H1 (cell line): ENCODE measurements at regions not wholly inside any gene's neighbourhood (a gene's known extent, or its start where the extent isn't known, plus 50 kb on each side); places are given as distances from the start of the nearest gene placed in this dataset.

Source experiments
- CTCF ChIA-PET: fragments of 300-600 bp; sonication (Branson Sonifier 250); formaldehyde crosslinking; loops from one replicate; lab custom pipeline; 2021; ENCODE audit not compliant: partially characterized antibody; lab: Charles Lee
- POLR2A ChIA-PET: fragments of 300-600 bp; sonication (Branson Sonifier 250); formaldehyde crosslinking; loops from one replicate; lab custom pipeline; 2021; ENCODE audit warnings: inconsistent platforms; ENCODE audit not compliant: partially characterized antibody; lab: Charles Lee
- DNase-seq, 2 experiments: peaks; one replicate each; pipeline versions ENCODE4 v3.0.0 to v3.0.0-alpha.2; 2010 to 2022; ENCODE audit warnings: low spot score in 2 of 2, low read depth in 1 of 2, mixed read lengths in 1 of 2
- FAIRE-seq: peaks from 2 replicates; lab custom pipeline; 2011; peaks lifted over from hg19 to GRCh38; lab: Jason Lieb, UNC
- H2AFZ ChIP-seq: 2 replicates; pipeline ENCODE4 v1.8.1; 2012; ENCODE audit warnings: low read length, inconsistent platforms
- H2AK5ac ChIP-seq: 2 replicates; pipeline ENCODE4 v1.6.1; 2013; ENCODE audit warnings: low read depth, low read length
- H2BK120ac ChIP-seq: replicated peaks from 2 replicates; pipeline ENCODE3; 2013; ENCODE audit warnings: low read depth, low read length, inconsistent platforms
- H2BK12ac ChIP-seq: 2 replicates; pipeline ENCODE4 v1.6.1; 2013; ENCODE audit warnings: low read depth, low read length
- H2BK15ac ChIP-seq: 2 replicates; pipeline ENCODE4 v1.6.1; 2013; ENCODE audit warnings: low read length
- H2BK20ac ChIP-seq: 2 replicates; pipeline ENCODE4 v1.6.1; 2013; ENCODE audit warnings: low read length
- H2BK5ac ChIP-seq: 2 replicates; pipeline ENCODE4 v1.6.1; 2013; ENCODE audit warnings: low read depth, low read length
- H3K14ac ChIP-seq: 2 replicates; pipeline ENCODE4 v1.6.1; 2013; ENCODE audit warnings: inconsistent platforms; ENCODE audit not compliant: insufficient read length
- H3K18ac ChIP-seq: 2 replicates; pipeline ENCODE4 v1.6.1; 2013; ENCODE audit warnings: low read length; ENCODE audit errors: extremely low read depth
- H3K23ac ChIP-seq: 2 replicates; pipeline ENCODE4 v1.6.1; 2013; ENCODE audit warnings: inconsistent platforms; ENCODE audit not compliant: insufficient read length
- H3K23me2 ChIP-seq: 2 replicates; pipeline ENCODE4 v1.6.1; 2013; ENCODE audit warnings: low read depth, low read length
- H3K27ac ChIP-seq: 2 replicates; pipeline ENCODE4 v1.6.1; 2011; ENCODE audit warnings: low read depth, low read length, inconsistent platforms
- H3K27me3 ChIP-seq, 4 experiments: replicated peaks in 1 of 4; 1 replicate in 1 of 4; 2 replicates in 3 of 4; pipeline versions ENCODE4 v1.6.1 to v1.8.1; 2011 to 2013; ENCODE audit warnings: low read length in 3 of 4, mild to moderate bottlenecking in 3 of 4, inconsistent platforms in 2 of 4, mixed read lengths in 2 of 4, moderate library complexity in 1 of 4; ENCODE audit not compliant: control insufficient read depth in 3 of 4, insufficient read depth in 3 of 4; ENCODE audit errors: extremely low read depth in 1 of 4
- H3K36me3 ChIP-seq, 4 experiments: 2 replicates each; pipeline versions ENCODE4 v1.6.1 to v1.8.1; 2011 to 2013; ENCODE audit warnings: mild to moderate bottlenecking in 4 of 4, low read length in 3 of 4, moderate library complexity in 2 of 4, control low read depth in 1 of 4, inconsistent platforms in 1 of 4; ENCODE audit not compliant: insufficient read depth in 4 of 4, control insufficient read depth in 2 of 4
- H3K4ac ChIP-seq: replicated peaks from 2 replicates; pipeline ENCODE3; 2013; ENCODE audit warnings: low read length, low read depth, mixed read lengths, inconsistent platforms; ENCODE audit not compliant: insufficient read length
- H3K4me1 ChIP-seq, 4 experiments: replicated peaks in 1 of 4; 1 replicate in 1 of 4; 2 replicates in 3 of 4; pipeline versions ENCODE4 v1.6.1 to v1.8.1; 2011 to 2013; ENCODE audit warnings: low read length in 3 of 4, inconsistent platforms in 2 of 4, mixed read lengths in 1 of 4; ENCODE audit not compliant: insufficient read depth in 4 of 4, control insufficient read depth in 3 of 4
- H3K4me2 ChIP-seq, 2 experiments: 2 replicates each; pipeline versions ENCODE4 v1.6.1 to v1.8.1; 2011 to 2013; ENCODE audit warnings: low read depth in 2 of 2, low read length in 2 of 2, control low read depth in 1 of 2, inconsistent platforms in 1 of 2, mild to moderate bottlenecking in 1 of 2; ENCODE audit not compliant: insufficient read depth in 1 of 2
- H3K4me3 ChIP-seq, 4 experiments: fragments of 200-600, 300-600 bp in 1 of 4; sonication (generic), shearing (Covaris generic), sonication (Bioruptor Twin) in 1 of 4; 2 replicates each; pipeline versions ENCODE4 v1.5.1 to v1.8.1; 2011 to 2016; ENCODE audit warnings: low read length in 4 of 4, low read depth in 3 of 4, control low read depth in 2 of 4, inconsistent platforms in 2 of 4, mild to moderate bottlenecking in 2 of 4, mixed read lengths in 1 of 4, moderate library complexity in 1 of 4; ENCODE audit not compliant: insufficient read depth in 2 of 4; ENCODE audit errors: extremely low read depth in 1 of 4
- H3K56ac ChIP-seq: replicated peaks from 2 replicates; pipeline ENCODE3; 2013; ENCODE audit warnings: low read depth, mild to moderate bottlenecking, mixed read lengths, low read length, inconsistent platforms; ENCODE audit not compliant: insufficient read length
- H3K79me1 ChIP-seq: 2 replicates; pipeline ENCODE4 v1.6.1; 2013; ENCODE audit warnings: low read depth, low read length, control low read depth
- H3K79me2 ChIP-seq, 2 experiments: 2 replicates each; pipeline versions ENCODE4 v1.6.1 to v1.8.1; 2012 to 2013; ENCODE audit warnings: low read length in 2 of 2, mild to moderate bottlenecking in 2 of 2, inconsistent platforms in 1 of 2; ENCODE audit not compliant: insufficient read depth in 2 of 2, control insufficient read depth in 1 of 2
- H3K9ac ChIP-seq, 4 experiments: replicated peaks in 1 of 4; 1 replicate in 1 of 4; 2 replicates in 3 of 4; pipeline versions ENCODE4 v1.6.1 to v1.8.1; 2011 to 2013; ENCODE audit warnings: low read depth in 3 of 4, low read length in 3 of 4, control low read depth in 2 of 4, mild to moderate bottlenecking in 2 of 4, moderate library complexity in 2 of 4, inconsistent platforms in 1 of 4; ENCODE audit errors: extremely low read depth in 1 of 4
- H3K9me3 ChIP-seq, 2 experiments: 2 replicates each; pipeline versions ENCODE4 v1.6.1 to v1.8.1; 2012 to 2013; ENCODE audit warnings: mild to moderate bottlenecking in 2 of 2, moderate library complexity in 2 of 2, control low read depth in 1 of 2, inconsistent platforms in 1 of 2, low read depth in 1 of 2, low read length in 1 of 2, mixed read lengths in 1 of 2; ENCODE audit not compliant: insufficient read depth in 2 of 2
- H4K20me1 ChIP-seq, 2 experiments: replicated peaks in 1 of 2; 2 replicates each; pipeline versions ENCODE3 to v1.8.1; 2011 to 2013; ENCODE audit warnings: inconsistent platforms in 2 of 2, low read length in 2 of 2, mild to moderate bottlenecking in 1 of 2; ENCODE audit not compliant: insufficient read depth in 2 of 2, control insufficient read depth in 1 of 2
- H4K5ac ChIP-seq: 2 replicates; pipeline ENCODE4 v1.6.1; 2013; ENCODE audit warnings: low read length, low read depth, mixed read lengths, inconsistent platforms; ENCODE audit not compliant: insufficient read length
- H4K8ac ChIP-seq: 2 replicates; pipeline ENCODE4 v1.8.0; 2013; ENCODE audit warnings: mild to moderate bottlenecking, moderate library complexity, low read length, inconsistent platforms; ENCODE audit not compliant: insufficient read depth; ENCODE audit errors: extremely low read depth
- H4K91ac ChIP-seq: replicated peaks from 2 replicates; pipeline ENCODE3; 2013; ENCODE audit warnings: low read length, mixed read lengths, inconsistent platforms; ENCODE audit not compliant: insufficient read length
- BCL11A ChIP-seq, 2 experiments: IDR thresholded peaks; one replicate each; pipeline ENCODE4 v1.6.1; 2011; ENCODE audit warnings: low read depth in 2 of 2, low read length in 2 of 2, mild to moderate bottlenecking in 2 of 2
- CEBPB ChIP-seq: IDR thresholded peaks from 2 replicates; pipeline ENCODE4 v1.6.1; 2012; ENCODE audit warnings: low read depth, low read length
- HDAC2 ChIP-seq, 2 experiments: fragments of 300-600 bp in 1 of 2; sonication (generic) in 1 of 2; IDR thresholded peaks; 2 replicates each; pipeline ENCODE4 v1.6.1; 2011 to 2012; ENCODE audit warnings: low read depth in 2 of 2, low read length in 2 of 2, mild to moderate bottlenecking in 2 of 2, moderate library complexity in 2 of 2, borderline replicate concordance in 1 of 2, inconsistent platforms in 1 of 2
- NRF1 ChIP-seq: IDR thresholded peaks from 2 replicates; pipeline ENCODE4 v1.6.1; 2011; ENCODE audit warnings: mild to moderate bottlenecking, low read depth, low read length, improper control_type of control experiment
- RNF2 ChIP-seq: fragments of 200-900, 300-1000 bp; sonication (generic); IDR thresholded peaks from 2 replicates; pipeline ENCODE4 v1.7.1; 2016; ENCODE audit warnings: borderline replicate concordance, low read depth, mild to moderate bottlenecking, antibody characterized with exemption, low read length; ENCODE audit not compliant: poor library complexity, severe bottlenecking; ENCODE audit errors: missing control alignments
- SIRT6 ChIP-seq: IDR thresholded peaks from one replicate; pipeline ENCODE4 v1.7.1; 2012; ENCODE audit warnings: low read length, inconsistent platforms
- SUZ12 ChIP-seq: fragments of 200-600 bp; sonication (generic); IDR thresholded peaks from 2 replicates; pipeline ENCODE4 v1.6.1; 2012; ENCODE audit warnings: mild to moderate bottlenecking, inconsistent platforms, low read length, moderate library complexity, mixed read lengths
- WGBS, 2 experiments: shearing (Covaris generic) in 1 of 2; methylation state at CpG; one replicate each; pipeline versions ENCODE4 v1.1.6 to v1.1.7; 2013 to 2015; ENCODE audit warnings: low lambda C conversion rate in 2 of 2, mixed read lengths in 2 of 2, inconsistent platforms in 1 of 2, low coverage in 1 of 2, missing lambda C conversion rate in 1 of 2; ENCODE audit not compliant: insufficient replicate concordance in 2 of 2, insufficient coverage in 1 of 2, insufficient read length in 1 of 2; ENCODE audit errors: extremely low coverage in 1 of 2, missing lambda C conversion rate in 1 of 2; 5-methylcytosine and 5-hydroxymethylcytosine counted together
- TF ChIP-seq, protein P1 (sequence below): IDR thresholded peaks from 2 replicates; pipeline ENCODE4 v1.6.1; 2012; ENCODE audit warnings: low read length, inconsistent platforms
- TF ChIP-seq, protein P2 (sequence below): IDR thresholded peaks from 2 replicates; pipeline ENCODE4 v1.6.1; 2012; ENCODE audit warnings: inconsistent platforms

DNA sequence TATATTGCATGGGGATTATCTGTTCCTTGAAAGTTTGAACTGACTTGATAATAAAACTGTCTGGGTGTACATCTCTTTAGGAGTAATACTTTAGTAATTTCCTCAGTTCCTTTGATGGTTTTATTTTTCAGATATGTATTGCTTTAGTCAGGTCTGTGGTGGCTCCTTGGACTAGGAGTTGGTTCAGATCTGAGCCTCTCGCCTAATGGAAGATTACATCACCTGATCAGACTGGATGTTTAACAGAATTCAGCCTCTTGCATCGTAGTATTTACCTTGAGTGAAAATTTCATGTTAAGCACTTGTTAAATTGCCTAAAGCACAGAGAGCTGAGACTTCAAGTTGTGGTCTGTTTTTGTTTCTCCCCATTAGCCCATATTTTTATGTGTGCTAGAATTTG lies 267.3 kb downstream of the MAP2K4 start:
- Histone ChIP-seq H3K4me3 (no peak overlapping the region), H3K27me3 (no peaks in the 10 kb centered on the region), H2BK120ac (no peak overlapping the region), H3K79me2 (no peaks in the 10 kb centered on the region), H3K23me2 (no peaks in the 10 kb centered on the region; the same call in 1 of the 2 replicates), H3K9me3 (no peaks in the 10 kb centered on the region; a peak in 1 of 4 replicates), H2BK12ac (no peak overlapping the region), H3K18ac (no peak overlapping the region), H2AK5ac (no peak overlapping the region), H3K14ac (no peak overlapping the region), H2BK15ac (no peak overlapping the region), H3K56ac (no peak overlapping the region), H3K4me1 (no peaks in the 10 kb centered on the region), H3K36me3 (no peaks in the 10 kb centered on the region), H4K91ac (no peak overlapping the region), H3K79me1 (no peaks in the 10 kb centered on the region), H3K4me2 (no peak overlapping the region), H2BK20ac (no peak overlapping the region), H2AFZ (no peak overlapping the region), H4K8ac (no peak overlapping the region), H3K23ac (no peak overlapping the region), H3K4ac (no peak overlapping the region), H2BK5ac (no peak overlapping the region), H3K9ac (no peak overlapping the region), H4K5ac (no peak overlapping the region), H4K20me1 (no peaks in the 10 kb centered on the region), H3K27ac (no peak overlapping the region)
- DNase-seq: no peak
- ChIA-PET POLR2A (no interaction called here), CTCF (no interaction called here)
- WGBS, 2 experiments: 46% methylated on average over 2 of the region's 2 CpGs; no CpG with 5 or more reads in 1 of the 2 experiments
- no peak for TF ChIP-seq CEBPB
- TF ChIP-seq NRF1: no peak
- TF ChIP-seq, protein P1, sequence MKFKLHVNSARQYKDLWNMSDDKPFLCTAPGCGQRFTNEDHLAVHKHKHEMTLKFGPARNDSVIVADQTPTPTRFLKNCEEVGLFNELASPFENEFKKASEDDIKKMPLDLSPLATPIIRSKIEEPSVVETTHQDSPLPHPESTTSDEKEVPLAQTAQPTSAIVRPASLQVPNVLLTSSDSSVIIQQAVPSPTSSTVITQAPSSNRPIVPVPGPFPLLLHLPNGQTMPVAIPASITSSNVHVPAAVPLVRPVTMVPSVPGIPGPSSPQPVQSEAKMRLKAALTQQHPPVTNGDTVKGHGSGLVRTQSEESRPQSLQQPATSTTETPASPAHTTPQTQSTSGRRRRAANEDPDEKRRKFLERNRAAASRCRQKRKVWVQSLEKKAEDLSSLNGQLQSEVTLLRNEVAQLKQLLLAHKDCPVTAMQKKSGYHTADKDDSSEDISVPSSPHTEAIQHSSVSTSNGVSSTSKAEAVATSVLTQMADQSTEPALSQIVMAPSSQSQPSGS: no peak
- TF ChIP-seq RNF2: no peak
- no peak for TF ChIP-seq HDAC2 (IDR thresholded peaks at IDR 0.05; ENCODE audit: borderline replicate concordance in 1 of 2, low read depth in 2 of 2, low read length in 2 of 2)
- no peak for TF ChIP-seq BCL11A (IDR thresholded peaks at IDR 0.05; ENCODE audit: low read depth in 2 of 2, low read length in 2 of 2)
- TF ChIP-seq, protein P2, sequence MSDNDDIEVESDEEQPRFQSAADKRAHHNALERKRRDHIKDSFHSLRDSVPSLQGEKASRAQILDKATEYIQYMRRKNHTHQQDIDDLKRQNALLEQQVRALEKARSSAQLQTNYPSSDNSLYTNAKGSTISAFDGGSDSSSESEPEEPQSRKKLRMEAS: no peak
- no peak for TF ChIP-seq SUZ12
- no peak for TF ChIP-seq SIRT6
- no peak for FAIRE-seq
